ENCODE measurements at regions not wholly inside any gene's neighbourhood (a gene's known extent, or its start where the extent isn't known, plus 50 kb on each side); places are given as distances from the start of the nearest gene placed in this dataset.
"Not testable (repeated sequence)": the region's sequence is repeated elsewhere in the genome, so short reads cannot be mapped to it uniquely, and the experiment has no call there.

- H3K27ac ChIP-seq (replicated peaks in 1 of 4), result no peak overlapping the region
- intact Hi-C loops (cut with DNase I), result no loop called here
- 86% methylated on average over 6 of the region's 6 CpGs for WGBS
- TF ChIP-seq EP300 (IDR thresholded peaks at IDR 0.05) (no peak), POLR2AphosphoS5 (IDR thresholded peaks at IDR 0.05) (no peak), POLR2A (IDR thresholded peaks at IDR 0.05; ENCODE audit: low read depth) (no peak)
- TF ChIP-seq, protein P1, sequence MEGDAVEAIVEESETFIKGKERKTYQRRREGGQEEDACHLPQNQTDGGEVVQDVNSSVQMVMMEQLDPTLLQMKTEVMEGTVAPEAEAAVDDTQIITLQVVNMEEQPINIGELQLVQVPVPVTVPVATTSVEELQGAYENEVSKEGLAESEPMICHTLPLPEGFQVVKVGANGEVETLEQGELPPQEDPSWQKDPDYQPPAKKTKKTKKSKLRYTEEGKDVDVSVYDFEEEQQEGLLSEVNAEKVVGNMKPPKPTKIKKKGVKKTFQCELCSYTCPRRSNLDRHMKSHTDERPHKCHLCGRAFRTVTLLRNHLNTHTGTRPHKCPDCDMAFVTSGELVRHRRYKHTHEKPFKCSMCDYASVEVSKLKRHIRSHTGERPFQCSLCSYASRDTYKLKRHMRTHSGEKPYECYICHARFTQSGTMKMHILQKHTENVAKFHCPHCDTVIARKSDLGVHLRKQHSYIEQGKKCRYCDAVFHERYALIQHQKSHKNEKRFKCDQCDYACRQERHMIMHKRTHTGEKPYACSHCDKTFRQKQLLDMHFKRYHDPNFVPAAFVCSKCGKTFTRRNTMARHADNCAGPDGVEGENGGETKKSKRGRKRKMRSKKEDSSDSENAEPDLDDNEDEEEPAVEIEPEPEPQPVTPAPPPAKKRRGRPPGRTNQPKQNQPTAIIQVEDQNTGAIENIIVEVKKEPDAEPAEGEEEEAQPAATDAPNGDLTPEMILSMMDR (IDR thresholded peaks at IDR 0.05), result no peak
- H3K4me1 ChIP-seq, result no peaks in the 10 kb centered on the region
- H3K36me3 ChIP-seq, result no peaks in the 10 kb centered on the region
- H3K4me3 ChIP-seq, result no peak overlapping the region
- no peaks in the 10 kb centered on the region for H3K9me3 ChIP-seq
- no peaks in the 10 kb centered on the region for H3K27me3 ChIP-seq
- DNase-seq (ENCODE audit: extremely low spot score), result no peak
Measured at GRCh38 chr18:73535189-73535588, 612.4 kb downstream of the FBXO15 start.

DNA sequence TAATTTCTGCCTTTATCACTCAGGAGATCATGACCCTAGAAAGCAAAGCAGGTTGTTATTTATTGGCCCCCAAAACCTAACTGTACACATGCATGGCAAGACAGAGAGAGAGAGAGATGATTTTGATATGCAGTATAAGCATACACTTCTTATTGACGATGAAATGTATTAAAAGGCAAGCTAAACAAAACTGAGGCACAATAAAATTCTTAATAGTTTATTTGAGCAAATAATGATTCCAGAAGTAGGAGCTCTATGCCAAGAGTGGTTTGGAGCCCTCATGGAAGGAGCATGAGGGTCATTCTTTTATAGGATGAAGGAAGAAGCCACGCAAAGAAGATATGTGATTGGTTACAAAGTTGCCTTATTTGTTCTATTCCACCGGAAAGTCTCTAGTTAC is 616.0 kb downstream of the FBXO15 start:
- Histone ChIP-seq H3K36me3 (no peaks in the 10 kb centered on the region), H3K9me3 (no peaks in the 10 kb centered on the region), H3K27ac (replicated peaks in 1 of 4) (no peak overlapping the region), H3K27me3 (no peaks in the 10 kb centered on the region), H3K4me3 (no peak overlapping the region), H3K4me1 (no peaks in the 10 kb centered on the region)
- WGBS, result 93% methylated on average over 3 of the region's 3 CpGs
- DNase-seq (ENCODE audit: extremely low spot score), result no peak
- intact Hi-C loops (cut with DNase I), result no loop called here
- TF ChIP-seq, protein P1 (IDR thresholded peaks at IDR 0.05), result no peak
- TF ChIP-seq EP300 (IDR thresholded peaks at IDR 0.05) (no peak), POLR2AphosphoS5 (IDR thresholded peaks at IDR 0.05) (no peak)

DNA sequence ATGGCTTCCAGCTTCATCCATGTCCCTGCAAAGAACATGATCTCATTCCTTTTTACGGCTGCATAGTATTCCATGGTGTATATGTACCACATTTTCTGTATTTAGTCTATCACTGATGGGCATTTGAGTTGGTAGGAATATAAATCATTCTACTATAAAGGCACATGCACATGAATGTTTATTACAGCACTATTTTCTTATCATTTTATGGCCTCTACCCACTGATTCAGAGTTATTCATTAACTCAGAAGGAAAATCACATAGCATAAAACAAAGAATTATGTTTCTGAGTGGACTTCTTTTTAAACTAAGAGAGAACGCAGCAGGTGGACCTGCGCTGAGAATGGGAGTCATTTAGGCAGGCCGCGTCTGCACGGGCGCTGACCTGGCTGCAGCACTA is 619.6 kb downstream of the FBXO15 start:
- Histone ChIP-seq H3K27me3 (no peaks in the 10 kb centered on the region), H3K4me3 (no peak overlapping the region), H3K9me3 (no peaks in the 10 kb centered on the region), H3K27ac (replicated peaks in 1 of 4) (no peak overlapping the region), H3K36me3 (no peaks in the 10 kb centered on the region), H3K4me1 (no peaks in the 10 kb centered on the region)
- DNase-seq (ENCODE audit: extremely low spot score), result no peak
- WGBS, result 89% methylated on average over 7 of the region's 7 CpGs
- TF ChIP-seq, protein P1 (IDR thresholded peaks at IDR 0.05), result no peak
- TF ChIP-seq POLR2AphosphoS5 (IDR thresholded peaks at IDR 0.05) (no peak), EP300 (IDR thresholded peaks at IDR 0.05) (no peak), POLR2A (IDR thresholded peaks at IDR 0.05; ENCODE audit: low read depth) (no peak)
- intact Hi-C loops (cut with DNase I), result no loop called here

GRCh38 chr18:73520229-73520628 is 627.4 kb downstream of the FBXO15 start:
- no peaks in the 10 kb centered on the region for H3K9me3 ChIP-seq
- no peak overlapping the region for H3K27ac ChIP-seq (replicated peaks in 1 of 4)
- intact Hi-C loops (cut with DNase I), result no loop called here
- DNase-seq (ENCODE audit: extremely low spot score), result no peak
- no peaks in the 10 kb centered on the region for H3K27me3 ChIP-seq
- no peaks in the 10 kb centered on the region for H3K4me1 ChIP-seq
- TF ChIP-seq POLR2A (IDR thresholded peaks at IDR 0.05; ENCODE audit: low read depth) (no peak), POLR2AphosphoS5 (IDR thresholded peaks at IDR 0.05) (no peak), EP300 (IDR thresholded peaks at IDR 0.05) (no peak)
- TF ChIP-seq, protein P1 (IDR thresholded peaks at IDR 0.05), result no peak
- H3K36me3 ChIP-seq, result no peaks in the 10 kb centered on the region
- WGBS, result 73% methylated on average over 5 of the region's 5 CpGs
- H3K4me3 ChIP-seq, result no peak overlapping the region

DNA sequence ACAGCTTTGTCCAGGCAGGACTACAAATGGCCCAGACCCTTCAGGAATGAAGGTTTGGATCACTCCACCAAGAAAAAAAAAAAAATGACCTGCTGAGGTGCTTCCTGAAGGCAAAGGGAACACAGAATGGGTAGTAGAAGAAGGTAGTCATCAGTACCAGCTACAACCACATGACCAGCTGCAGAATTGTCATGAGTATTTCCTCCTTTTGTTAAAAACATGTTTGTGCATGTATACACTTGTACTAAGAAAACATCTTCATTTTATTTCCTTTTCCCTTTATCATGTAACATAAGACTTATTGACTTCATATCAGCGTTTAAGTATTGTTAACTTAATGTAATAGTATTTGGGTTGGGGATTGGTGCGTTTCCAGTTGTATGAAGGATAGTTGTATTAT is 631.6 kb downstream of the FBXO15 start:
- H3K27me3 ChIP-seq; H3K27ac ChIP-seq (replicated peaks in 1 of 4); H3K4me1 ChIP-seq; H3K4me3 ChIP-seq; DNase-seq (ENCODE audit: extremely low spot score); intact Hi-C loops (cut with DNase I); H3K9me3 ChIP-seq; H3K36me3 ChIP-seq: not testable (repeated sequence)
- 82% methylated on average over 2 of the region's 2 CpGs for WGBS
